ENCODE measurements at regions not wholly inside any gene's neighbourhood (a gene's known extent, or its start where the extent isn't known, plus 50 kb on each side); places are given as distances from the start of the nearest gene placed in this dataset.

DNA sequence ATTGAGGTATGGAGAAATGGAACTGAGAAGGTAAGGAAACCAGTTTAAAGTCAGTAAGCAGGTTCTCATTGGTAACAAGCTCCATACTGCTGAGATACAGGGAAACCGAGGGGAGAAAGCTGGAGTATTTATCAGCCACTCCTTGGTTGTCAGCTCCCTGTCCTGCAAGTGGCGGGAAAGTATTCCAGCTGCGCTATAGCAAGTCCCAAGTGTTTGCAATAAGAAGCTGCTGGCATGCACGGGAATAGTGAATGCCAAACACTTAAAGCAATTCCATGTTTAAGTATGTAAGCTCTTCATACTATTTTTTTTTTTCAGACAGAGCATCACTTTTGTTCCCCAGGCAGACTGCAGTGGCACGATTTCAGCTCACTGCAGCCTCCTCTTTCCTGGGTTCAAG lies 1601.1 kb downstream of the SUCLG1 start:
- BruUV-seq (replicated peaks) = no TSS peak
- Histone ChIP-seq H3K4me3 (ENCODE audit: low read depth in 2 of 2, low read length in 2 of 2) (no peak overlapping the region), H3K27ac (ENCODE audit: low read length) (no peak overlapping the region), H3K27me3 (ENCODE audit: control insufficient read depth, insufficient read depth, low read length) (no peaks in the 10 kb centered on the region), H3K9me3 (ENCODE audit: control insufficient read depth, insufficient read depth, low read depth, low read length) (no peaks in the 10 kb centered on the region), H3K4me1 (ENCODE audit: control insufficient read depth, insufficient read depth, low read length) (no peaks in the 10 kb centered on the region), H3K36me3 (ENCODE audit: control insufficient read depth, insufficient read depth, low read length) (no peaks in the 10 kb centered on the region)
- ChIA-PET POLR2A (interaction anchor here (0.7 kb wide), 1 partner anchor 24 kb away, joined by 3 read pairs; no protein-coding TSS in a partner anchor), CTCF (no interaction called here)
- no peak for DNase-seq (ENCODE audit: low read depth, low spot score)
- TF ChIP-seq POLR2AphosphoS5 (IDR thresholded peaks at IDR 0.05; ENCODE audit: low read depth, low read length) (no peak), REST (IDR thresholded peaks at IDR 0.05; ENCODE audit: insufficient read depth in 1 of 2, low read depth in 2 of 2, low read length in 1 of 2) (no peak), TCF7L2 (IDR thresholded peaks at IDR 0.05; ENCODE audit: low read depth, low read length) (no peak), SIN3A (IDR thresholded peaks at IDR 0.05; ENCODE audit: borderline replicate concordance, insufficient read depth, low read depth, low read length) (no peak)
- ATAC-seq = no peak
- in situ Hi-C loops (cut with HindIII; ENCODE audit: low pct_unique_long_range_greater_than_20kb, low sequenced_read_pairs) = no loop called here
- intact Hi-C loops (cut with micrococcal nuclease; ENCODE audit: unreplicated experiment) = no loop called here

- in situ Hi-C loops (cut with HindIII; ENCODE audit: low pct_unique_long_range_greater_than_20kb, low sequenced_read_pairs) (no loop called here), intact Hi-C loops (cut with micrococcal nuclease; ENCODE audit: unreplicated experiment) (no loop called here)
- H3K4me3 ChIP-seq (ENCODE audit: low read depth in 2 of 2, low read length in 2 of 2) = no peak overlapping the region
- DNase-seq (ENCODE audit: low read depth, low spot score) (no peak), ATAC-seq (no peak)
- no peaks in the 10 kb centered on the region for H3K4me1 ChIP-seq (ENCODE audit: control insufficient read depth, insufficient read depth, low read length)
- ChIA-PET CTCF (no interaction called here), POLR2A (no interaction called here)
- no TSS peak for BruUV-seq (replicated peaks)
- TF ChIP-seq POLR2AphosphoS5 (IDR thresholded peaks at IDR 0.05; ENCODE audit: low read depth, low read length) (no peak), SIN3A (IDR thresholded peaks at IDR 0.05; ENCODE audit: borderline replicate concordance, insufficient read depth, low read depth, low read length) (no peak), REST (IDR thresholded peaks at IDR 0.05; ENCODE audit: insufficient read depth in 1 of 2, low read depth in 2 of 2, low read length in 1 of 2) (no peak), TCF7L2 (IDR thresholded peaks at IDR 0.05; ENCODE audit: low read depth, low read length) (no peak), CTCF (IDR thresholded peaks at IDR 0.05) (no peak)
- H3K27ac ChIP-seq (ENCODE audit: low read length) = no peak overlapping the region
- H3K36me3 ChIP-seq (ENCODE audit: control insufficient read depth, insufficient read depth, low read length) = no peaks in the 10 kb centered on the region
- H3K27me3 ChIP-seq (ENCODE audit: control insufficient read depth, insufficient read depth, low read length) = no peaks in the 10 kb centered on the region
- no peaks in the 10 kb centered on the region for H3K9me3 ChIP-seq (ENCODE audit: control insufficient read depth, insufficient read depth, low read depth, low read length)
These were observed 1605.8 kb downstream of the SUCLG1 start for GRCh38 chr2:82853299-82853698.

Data from Panc1 (cell line).